GM19025 (cell line): ENCODE measurements at regions not wholly inside any gene's neighbourhood (a gene's known extent, or its start where the extent isn't known, plus 50 kb on each side); places are given as distances from the start of the nearest gene placed in this dataset.

ENCODE experiments used
- ATAC-seq: cut with Tn5 transposase; IDR thresholded peaks from one replicate; pipeline ENCODE4 v1.9.1; 2021; ENCODE audit warnings: mild to moderate bottlenecking, low read depth, moderate library complexity; ENCODE audit not compliant: unreplicated experiment

GRCh38 chr5:67272453-67273130 lies 76.0 kb upstream of the CD180 start:
- ATAC-seq: no peak

DNA sequence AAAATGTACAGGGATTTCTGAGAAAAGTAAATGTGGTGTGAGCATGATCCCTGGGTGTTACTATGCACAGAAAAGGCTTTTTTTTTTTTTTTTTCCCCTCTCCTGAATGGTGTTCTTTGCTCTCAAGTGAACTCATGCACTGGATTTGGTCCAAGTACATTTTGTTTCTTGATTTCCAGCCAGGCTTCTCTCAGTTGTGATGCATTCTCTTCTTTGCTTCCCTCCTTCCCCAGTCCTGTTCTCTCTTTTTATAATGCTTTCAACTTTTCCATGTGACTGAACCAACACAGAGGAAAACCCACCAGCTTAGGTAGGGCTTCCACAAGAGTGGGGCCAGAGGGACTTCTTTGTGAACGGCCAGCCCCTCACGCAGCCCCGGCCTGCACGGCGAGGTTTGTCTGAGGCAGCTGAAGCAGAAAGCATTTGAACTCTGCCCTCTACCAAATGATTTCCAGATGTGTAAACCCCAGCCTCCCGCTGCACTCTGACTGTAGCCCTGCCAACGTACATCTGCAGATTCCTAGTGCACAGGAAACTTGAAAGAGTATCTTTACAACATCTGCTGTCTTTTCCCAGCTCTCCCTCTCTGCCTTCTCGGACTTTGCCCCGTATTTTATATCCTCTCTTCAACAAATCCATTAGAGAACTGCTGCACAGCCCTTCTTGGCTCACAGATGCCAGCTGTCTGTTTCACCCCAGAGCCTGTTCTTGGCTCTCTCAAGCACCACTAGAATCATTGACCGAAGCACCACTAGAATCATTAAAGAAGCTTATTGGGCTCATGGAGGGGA lies 71.8 kb upstream of the CD180 start:
- ATAC-seq: no peak

DNA sequence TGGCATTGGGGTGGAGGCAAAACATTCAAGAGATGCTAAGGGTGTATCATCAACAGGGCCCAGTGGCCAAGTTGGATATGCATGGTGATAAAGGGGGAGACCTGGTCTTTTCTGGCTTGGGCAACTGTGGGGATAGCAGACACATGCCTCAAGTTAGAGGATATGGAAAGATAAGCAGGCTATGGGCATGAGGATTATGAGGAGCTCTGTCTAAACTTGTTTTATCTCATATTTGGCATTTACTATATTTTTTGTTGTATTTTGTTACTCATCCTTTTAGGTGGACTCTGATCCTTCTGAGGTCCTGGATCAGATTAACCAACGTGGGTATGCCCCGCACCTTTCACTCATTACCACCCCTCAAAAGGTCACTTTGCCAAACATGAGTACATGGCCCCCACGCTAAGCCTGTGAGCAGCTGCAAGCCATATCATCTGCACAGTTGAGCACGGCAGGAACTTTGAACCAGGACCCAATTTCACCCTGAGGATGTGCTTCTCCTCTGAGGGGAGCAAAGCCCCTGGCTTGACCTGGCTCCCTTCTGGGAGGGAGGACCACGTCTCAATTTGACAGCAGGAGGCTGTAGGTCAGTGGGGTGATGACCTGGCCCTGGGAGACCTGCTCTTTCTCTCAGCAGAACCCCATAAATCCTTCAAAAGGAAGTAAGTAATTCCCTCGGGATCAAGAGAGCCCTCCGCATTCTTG lies 71.1 kb upstream of the CD180 start:
- no peak for ATAC-seq

- no peak for ATAC-seq
Observed at GRCh38 chr5:67266654-67267350, 70.2 kb upstream of the CD180 start.

DNA sequence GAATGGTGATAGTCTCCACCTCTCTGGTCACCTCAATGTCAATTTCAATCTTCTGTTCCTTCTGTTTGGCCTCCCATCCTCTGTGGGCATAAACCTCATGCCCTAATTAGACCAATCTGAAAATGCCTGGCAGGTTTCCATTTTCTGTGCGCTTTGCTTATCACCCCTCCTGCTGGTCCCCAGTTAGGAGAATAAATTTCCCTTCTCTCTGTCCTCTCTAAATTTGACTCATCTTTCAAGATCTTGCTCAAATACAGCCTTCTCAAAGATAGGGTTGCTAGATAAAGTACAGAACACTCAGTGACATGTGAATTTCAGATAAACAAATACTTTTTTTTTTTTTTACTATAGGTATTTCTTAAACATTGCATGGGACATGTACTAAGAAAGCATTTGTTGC lies 69.4 kb upstream of the CD180 start:
- ATAC-seq: no peak

DNA sequence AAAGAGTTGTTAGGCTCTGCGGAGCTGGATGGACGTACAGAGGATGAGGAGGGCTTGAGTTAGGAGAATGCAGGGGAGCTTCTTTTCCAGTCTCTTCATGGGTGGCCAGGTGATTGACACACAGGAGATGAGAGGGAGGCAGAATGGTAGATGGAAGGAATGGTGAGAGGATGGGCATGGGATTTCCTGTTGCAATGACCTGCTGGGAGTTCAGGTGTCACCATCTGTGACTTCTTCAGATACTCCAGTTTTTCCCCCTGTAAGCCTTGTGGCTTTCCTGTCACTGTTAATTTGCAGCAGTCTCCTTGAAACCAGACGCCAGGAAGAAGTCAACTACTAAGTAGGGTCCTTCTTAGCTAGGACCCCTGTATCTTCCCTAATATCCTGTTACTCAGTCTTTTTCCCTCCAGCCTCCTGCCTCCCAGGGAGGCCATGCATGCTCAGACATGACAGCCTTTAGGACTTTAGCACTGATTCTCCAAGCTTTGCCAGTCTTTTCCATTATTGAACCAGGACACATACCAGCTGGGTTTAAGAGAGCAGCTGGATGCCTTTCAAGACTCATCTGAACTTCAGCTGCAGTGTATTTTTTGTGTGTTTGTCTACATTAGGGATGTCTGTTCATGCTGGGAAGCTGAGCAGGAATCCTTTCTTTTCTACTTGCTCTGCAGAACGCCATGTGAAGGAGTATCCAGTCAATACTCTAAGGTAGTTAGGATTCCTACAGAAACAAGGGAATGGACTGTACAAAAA lies 67.2 kb upstream of the CD180 start:
- no peak for ATAC-seq

GRCh38 chr5:67262956-67263355 lies 66.4 kb upstream of the CD180 start:
- ATAC-seq: no peak

DNA sequence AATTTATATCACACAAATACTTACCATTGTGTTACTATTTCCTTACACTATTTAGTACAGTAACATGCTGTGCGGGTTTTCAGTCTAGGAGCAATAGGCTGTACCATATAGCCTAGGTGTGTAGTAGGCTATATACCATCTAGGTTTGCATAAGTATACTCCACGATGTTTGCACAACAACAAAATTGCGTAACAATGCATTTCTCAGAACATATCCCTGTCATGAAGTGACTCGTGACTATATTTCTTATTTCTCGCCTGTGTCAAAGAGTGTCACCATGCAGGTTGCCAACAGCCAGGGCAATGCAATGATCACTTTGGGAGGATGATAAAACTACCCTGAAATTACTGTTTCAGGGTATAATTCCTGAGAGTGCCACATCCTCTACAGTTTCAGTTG lies 65.6 kb upstream of the CD180 start:
- ATAC-seq: no peak

DNA sequence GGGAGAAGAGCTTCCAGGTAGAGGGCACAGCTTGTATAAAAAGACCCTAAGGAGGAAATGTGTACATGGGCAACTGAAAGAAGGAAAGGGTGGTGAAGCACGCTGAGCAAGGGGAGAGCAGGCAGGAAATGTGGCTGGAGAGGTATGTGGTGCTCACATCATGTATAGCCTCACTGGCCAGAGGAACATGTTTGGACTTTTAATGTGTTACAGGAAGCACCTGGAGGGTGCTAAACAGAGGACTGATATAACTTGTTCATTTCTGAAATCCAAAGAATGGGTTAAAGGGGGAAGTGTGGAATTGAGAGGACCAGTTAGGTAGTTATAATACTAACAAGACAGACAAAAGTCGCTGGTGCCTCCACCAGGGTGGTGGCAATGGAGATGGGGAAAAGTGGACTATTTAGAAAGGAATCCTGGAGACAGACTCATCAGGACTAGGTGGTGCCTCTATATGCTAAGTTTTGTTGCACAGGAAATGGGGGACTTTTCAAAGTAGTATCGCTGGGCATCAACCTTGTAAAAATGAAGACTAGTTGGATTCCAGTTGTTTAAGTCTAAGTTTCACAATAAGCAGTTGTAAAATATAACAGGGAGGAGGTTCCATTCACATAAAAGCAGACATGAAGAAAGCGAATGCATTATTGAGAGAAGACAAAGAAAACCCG lies 63.1 kb upstream of the CD180 start:
- ATAC-seq: no peak

- ATAC-seq: no peak
Observed at GRCh38 chr5:67257500-67257899, 60.9 kb upstream of the CD180 start.

GRCh38 chr5:67257077-67257476 lies 60.5 kb upstream of the CD180 start:
- ATAC-seq: no peak

GRCh38 chr5:67255881-67256280 lies 59.3 kb upstream of the CD180 start:
- no peak for ATAC-seq

- no peak for ATAC-seq
Observed at GRCh38 chr5:67253911-67254310, 57.3 kb upstream of the CD180 start.

DNA sequence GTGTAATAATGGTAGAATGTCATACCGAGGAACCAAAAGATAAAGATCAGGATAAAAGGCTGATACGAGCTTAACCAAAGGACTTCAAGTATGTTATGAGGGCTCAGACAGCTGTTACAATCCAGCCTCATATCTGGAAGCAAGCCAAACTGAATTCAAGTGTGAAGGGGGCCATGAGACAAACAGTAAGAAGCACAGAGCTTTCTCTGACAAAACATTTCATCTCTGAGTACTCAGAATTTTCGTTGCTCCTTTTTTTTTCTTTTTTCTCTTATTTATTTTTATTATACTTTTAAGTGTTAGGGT lies 52.9 kb upstream of the CD180 start:
- ATAC-seq: no peak

- no peak for ATAC-seq
Observed at GRCh38 chr5:67248703-67249589, 52.3 kb upstream of the CD180 start.

DNA sequence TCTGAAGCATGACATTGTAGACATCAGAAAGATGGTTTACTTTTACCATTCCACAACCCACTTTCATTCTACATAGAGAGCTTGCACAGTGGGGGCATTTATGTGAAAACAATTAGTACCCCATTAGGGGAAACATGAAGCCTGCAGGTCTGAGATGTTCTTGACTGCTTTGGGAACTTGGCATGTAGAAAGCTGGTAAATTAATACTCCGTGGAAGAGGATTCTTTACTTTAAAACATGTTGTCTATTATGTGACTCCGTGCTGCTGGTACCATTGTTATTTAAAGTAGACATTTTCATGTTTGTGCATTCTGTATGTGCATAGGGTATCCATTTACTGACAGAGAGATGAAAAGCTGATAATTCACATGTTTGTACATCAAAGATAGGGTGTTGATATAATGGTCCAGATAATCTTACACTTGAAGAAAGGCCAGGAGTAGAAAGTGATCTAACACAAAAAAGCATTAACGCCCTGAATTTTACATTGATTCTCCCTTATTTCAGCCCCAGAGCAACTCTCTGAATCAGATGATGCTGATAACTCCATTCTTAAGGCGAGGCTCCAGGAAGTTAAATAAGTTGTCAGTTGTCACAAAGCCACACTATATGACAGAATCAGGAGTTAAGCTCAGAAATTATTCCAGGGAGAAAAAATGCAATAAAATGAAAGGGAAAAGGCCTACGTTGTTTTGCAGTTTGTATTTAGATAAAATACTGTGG lies 50.1 kb upstream of the CD180 start:
- no peak for ATAC-seq
